ACHN (cell line): ENCODE measurements at regions not wholly inside any gene's neighbourhood (a gene's known extent, or its start where the extent isn't known, plus 50 kb on each side); places are given as distances from the start of the nearest gene placed in this dataset.
"Not testable (repeated sequence)": the region's sequence is repeated elsewhere in the genome, so short reads cannot be mapped to it uniquely, and the experiment has no call there.

ENCODE experiments used
- DNase-seq: peaks from one replicate; pipeline ENCODE4 v3.0.0-alpha.2; 2015
- in situ Hi-C: cut with HindIII; loops from 2 replicates; pipeline ENCODE4 v1.10.0; 2017; ENCODE audit warnings: low sequenced_read_pairs, low pct_ligation_motif_present, low pct_unique_long_range_greater_than_20kb

DNA sequence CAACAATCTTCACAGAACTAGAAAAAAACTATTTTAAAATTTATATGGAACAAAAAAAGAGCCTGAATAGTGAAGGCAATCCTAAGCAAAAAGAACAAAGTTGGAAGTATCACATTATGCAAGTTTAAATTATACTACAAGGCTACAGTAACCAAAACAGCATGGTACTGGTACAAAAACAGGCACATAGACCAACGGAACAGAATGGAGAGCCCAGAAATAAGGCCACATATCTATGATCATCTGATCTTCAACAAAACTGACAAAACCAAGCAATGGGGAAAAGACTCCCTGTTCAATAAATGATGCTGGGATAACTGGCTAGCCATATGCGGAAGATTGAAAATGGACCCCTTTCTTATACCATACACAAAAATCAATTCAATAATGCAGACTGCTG, 74.4 kb upstream of the RTN4 start:
- in situ Hi-C loops, DNase-seq: not testable (repeated sequence)

DNA sequence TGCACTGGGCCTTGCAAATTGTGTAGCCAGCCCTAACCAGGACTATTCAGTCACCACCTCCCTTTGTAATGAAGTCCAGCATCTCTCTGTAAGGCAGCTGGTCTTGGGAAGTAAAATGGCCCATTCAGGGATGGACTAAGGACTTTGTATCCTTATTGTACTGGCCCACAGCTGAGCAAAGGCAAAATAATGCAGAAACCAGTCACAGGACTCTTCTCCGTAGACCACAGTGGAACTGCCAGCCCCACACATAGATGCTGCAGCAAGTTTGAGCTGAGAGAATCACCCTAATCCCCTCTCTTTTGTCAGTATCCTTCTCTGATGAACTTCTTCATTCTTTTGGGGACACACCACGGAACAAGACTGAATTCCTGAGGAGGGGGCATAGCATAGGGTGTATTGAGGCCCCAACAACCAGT, 73.6 kb upstream of the RTN4 start:
- in situ Hi-C loops = no loop called here
- DNase-seq = no peak

DNA sequence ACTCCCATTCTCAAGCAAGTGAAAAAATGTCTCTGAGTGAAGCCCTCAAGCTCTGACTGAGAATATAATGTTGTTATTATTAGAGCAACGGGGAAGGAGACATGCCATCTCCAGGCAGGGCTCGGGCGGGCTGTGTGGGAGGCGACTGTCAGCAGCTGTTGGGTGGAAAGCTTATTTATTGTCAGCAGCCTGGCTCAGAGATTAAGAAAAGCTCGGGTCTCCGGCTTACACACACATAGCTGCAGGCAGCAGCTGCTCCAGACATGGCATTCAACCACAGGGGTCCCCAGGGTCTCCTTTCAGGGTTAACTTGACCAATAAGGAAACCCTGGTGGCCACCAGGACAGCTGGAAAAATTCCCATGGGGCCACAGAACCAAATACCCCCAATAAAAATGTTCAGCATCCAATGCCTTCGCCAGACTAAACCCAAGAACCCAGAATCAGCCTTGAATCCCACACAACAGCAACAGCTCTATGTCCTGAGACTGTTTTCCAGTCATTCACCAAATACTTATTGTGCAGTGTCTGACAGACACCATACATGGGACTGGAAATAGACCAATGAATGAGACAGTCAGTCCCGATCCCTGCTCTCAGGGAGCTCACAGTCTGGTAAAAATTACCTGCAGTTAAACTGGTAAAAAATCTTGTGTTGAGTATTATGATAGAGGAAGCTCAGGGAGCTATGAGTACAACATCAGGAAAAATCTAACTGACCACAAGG, 70.5 kb upstream of the RTN4 start:
- in situ Hi-C loops = no loop called here
- no peak for DNase-seq

DNA sequence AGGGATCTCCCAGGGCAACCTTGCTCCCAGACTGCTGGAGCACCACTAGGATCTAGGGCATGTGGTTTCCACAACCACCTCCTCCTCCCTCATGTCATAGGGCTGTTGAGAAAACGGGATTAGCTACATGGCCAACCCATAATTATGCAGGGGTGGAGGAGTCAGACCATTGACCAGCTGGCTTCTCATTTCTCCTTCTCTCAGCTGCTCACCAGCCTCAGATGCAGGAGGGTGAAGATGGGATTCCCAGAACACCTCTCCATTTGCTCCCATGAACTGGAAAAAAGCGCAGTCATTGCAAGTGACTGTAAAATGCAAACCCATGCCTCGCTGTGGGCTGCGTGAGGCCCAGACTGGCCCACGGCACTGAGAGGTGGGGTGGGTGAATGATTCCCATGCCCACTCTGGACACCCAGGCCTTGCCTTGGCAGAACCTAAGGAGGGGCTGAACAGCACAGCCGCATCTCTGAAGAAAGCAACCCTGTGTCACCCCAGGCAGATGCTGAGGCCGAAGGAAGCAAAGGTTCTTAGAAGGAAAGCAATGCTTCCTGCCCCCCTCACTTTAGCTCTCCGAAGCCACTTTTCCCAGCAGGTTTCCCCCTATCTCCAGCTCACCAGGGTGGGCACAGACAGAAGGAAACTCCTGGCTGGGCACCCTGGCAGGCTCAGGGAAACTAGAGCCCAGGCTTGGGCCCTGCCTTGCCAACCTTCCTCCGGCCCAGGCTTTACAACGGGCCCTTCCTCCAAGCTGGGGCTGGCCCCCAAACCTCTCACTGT, 69.6 kb upstream of the RTN4 start:
- DNase-seq = no peak
- in situ Hi-C loops = no loop called here

DNA sequence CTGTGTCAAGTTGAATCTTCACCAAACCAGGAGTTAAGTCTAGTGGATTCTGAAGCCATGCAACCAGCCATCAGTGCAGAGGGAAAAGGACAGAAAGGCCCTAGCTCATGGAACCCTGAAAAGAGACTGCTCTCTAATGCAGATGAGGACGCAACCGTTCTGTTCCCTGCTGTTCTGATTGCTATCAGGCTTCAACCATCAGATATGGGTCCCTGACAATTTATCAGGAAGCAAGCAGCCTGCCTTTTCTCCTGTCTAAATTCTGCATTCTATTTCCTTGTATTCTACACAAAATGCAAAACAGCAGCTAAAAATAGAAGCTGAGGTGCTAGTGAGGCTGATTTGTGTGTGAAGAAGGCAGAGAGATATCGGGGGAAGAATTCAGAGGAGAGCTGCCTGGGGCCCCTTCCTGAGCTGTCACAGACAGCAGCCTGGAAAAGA, 68.4 kb upstream of the RTN4 start:
- in situ Hi-C loops = no loop called here
- no peak for DNase-seq

DNA sequence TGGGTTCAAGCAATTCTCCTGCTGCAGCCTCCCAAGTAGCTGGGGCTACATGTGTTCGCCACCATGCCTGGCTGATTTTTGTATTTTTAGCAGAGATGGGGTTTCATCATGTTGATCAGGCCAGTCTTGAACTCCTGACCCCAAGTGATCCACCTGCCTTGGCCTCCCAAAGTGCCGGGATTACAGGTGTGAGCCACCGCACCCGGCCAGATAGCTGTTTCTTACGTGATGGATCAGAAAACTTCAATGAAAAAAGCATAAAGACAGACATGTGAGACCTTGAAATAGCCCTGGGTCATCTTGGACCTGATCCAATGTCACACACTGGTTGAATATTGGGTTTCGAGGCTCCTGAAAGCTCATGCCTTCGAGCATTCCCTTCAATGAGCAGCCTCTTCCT, 66.7 kb upstream of the RTN4 start:
- DNase-seq = no peak
- in situ Hi-C loops = no loop called here

DNA sequence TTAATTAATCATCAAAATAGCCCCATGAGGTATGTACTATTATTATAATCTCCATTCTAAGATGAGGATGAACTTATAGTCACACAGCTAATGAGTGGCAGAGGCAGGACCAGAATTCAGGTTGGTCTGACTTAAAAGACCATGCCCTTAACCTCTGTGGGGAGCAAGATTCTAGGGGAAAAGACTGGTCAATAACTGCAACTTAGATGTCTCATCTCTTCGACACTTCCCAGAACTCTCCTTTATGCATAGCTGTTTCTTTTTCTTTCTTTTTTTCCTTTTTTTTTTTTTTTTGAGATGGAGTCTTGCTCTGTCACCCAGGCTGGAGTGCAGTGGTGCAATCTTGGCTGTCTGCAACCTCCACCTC, 66.3 kb upstream of the RTN4 start:
- no peak for DNase-seq
- in situ Hi-C loops = no loop called here

DNA sequence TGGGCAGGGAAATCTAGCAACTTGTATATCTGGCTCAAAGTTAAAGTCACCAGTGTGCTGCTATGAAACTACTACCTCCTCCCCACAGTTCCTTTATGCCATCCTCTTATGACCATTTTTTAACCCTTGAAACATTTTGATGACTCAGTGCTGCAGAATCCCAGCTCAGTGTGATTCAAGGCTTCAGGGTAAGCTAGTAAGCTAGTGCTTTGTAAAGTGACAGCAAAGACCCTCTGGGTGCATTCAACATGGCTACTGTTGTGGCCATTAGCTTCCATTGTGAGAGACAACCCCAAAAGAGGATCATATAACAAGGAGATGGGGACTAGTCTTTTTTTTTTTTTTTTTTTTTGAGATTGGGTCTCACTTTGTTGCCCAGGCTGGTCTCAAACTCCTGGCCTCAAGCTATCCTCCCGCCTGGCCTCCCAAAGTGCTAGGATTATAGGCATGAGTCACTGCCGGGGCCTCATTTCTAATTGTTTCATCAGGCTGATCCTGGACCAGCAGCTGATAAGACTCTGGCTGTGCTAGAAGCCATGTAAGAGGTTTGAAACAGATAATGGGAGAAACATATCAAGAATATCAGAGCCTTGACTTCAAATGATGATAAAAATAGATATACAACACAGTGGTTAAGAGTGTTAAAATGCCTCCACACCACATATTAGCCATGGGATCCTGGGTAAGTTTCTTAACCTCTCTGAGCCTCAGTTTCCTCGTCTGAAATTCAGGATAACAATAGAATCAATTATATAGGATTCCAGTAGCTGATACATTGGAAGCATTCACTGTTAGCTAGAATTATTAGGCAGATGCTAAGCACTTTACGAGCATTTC, 65.7 kb upstream of the RTN4 start:
- in situ Hi-C loops = no loop called here
- peak; percentile 74 for DNase-seq

DNA sequence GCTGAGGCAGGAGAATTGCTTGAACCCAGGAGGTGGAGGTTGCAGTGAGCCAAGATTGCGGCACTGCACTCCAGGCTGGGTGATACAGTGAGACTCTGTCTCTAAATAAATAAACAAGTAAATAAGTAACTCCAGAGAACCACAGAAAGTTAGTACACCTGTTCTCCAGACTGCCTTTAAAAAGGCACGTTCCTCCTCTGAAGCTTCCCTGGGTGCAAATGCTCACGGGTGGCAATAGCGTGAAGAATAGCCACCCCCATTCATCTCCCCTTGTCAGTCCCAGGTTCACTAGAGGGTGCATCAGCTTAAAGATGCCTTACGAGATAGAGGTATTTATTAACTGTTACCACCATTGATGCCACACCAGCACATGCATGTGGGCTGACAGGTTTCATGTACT, 64.3 kb upstream of the RTN4 start:
- DNase-seq = no peak
- in situ Hi-C loops = no loop called here

DNA sequence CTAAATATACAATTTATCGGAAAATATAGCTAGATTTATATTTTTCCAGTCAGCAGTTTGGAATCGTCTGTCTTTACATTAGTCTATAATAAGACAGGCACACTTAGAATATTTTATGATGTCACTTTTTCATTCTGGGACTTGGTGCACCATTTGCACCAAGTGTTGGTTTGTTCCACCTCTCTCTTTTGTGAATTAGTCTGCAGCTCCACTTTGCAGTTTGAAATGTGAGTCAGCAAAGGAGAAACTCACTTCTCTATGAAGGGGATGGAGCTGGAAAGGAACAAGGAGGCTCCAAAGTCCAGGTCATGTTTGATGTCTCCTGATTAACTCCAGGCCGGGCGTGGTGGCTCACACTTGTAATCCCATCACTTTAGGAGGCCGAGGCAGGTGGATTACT, 63.8 kb upstream of the RTN4 start:
- in situ Hi-C loops = no loop called here
- no peak for DNase-seq

DNA sequence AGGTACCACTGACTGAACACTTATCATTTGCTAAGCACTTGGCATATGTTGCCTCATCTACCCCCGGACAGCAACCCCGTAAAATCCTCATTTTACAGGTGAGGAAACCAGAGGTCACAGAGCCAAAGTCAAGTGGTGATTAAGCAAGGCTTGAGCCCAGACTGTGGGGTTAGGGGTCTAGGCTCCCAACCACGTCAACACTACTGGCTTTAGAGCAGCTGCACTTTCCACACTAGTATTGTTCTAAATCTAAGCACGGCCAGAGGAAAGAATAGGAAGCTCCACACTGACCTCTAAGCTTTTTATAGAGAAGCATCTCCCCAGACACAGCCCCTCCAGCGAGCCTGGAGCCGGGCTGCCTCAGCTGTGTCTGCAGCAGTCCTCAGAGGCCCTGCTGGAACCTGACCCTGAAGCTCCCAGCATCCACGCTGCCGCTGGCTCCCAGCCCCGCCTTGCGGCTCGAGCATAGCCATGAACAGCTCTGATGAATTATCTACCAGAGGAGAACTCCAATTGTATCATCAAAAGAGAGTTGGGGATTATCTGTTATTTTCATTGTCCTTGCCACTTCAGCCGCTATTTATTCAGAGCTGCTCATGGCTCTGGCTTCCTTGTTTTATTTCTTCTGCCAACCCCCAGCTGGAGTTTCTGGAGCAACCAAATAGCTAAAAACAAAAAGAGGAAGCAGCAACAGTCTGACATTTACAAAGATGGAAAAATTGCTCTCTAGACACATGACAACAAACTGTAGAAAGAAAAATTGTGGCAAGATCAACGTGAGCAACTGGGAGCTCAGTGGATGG, 62.2 kb upstream of the RTN4 start:
- in situ Hi-C loops = no loop called here

DNA sequence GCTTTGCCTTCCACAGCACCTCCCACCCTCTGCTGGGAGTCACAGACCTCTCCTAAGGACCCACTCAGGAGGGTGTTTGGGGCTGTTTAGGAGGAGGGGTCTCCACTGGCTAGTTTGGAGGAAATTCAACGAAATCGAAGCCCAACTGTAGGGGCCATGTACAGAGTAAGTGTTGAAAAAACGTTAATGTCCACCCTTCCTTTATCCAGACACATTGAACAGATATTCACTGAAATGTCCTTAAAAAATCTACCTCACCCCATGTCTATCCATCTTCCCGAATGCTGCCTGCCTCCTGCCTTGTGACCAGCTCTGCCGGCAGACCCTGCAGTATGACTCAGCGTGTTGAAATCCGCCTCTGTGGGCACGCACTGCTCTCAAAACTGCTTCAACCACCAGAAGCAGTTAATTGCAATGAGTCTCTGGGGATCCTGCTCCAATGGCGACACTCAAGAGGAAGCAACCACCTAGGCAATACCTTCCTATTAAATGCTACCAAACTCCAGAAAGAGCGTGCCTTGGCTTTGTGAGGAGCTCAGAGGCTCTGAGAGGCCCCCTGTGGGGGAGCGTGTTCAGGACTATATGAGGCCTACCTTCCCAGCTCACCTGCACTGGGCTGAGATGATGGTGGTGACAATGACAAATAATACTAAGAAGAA, 61.4 kb upstream of the RTN4 start:
- in situ Hi-C loops = no loop called here
- DNase-seq = peak; percentile 94

More for the DNA sequence above, 62.2 kb upstream of the RTN4 start:
- DNase-seq = no peak

DNA sequence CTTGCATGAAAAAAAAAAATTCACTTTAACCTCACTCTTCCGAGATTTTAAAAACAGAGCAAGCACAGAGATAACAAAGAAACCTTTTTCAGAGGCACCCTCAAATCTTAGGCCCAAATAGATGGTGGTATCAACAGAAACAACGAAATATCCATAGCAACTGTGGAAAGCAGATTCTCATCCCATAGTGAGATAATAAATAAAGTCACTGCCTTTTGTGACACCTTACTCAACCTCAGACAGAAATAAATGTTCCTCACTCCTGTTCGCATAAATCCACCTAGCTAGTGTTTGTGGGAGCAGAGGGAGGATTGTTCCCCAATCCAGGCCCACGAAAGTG, 60.9 kb upstream of the RTN4 start:
- in situ Hi-C loops = no loop called here
- DNase-seq = no peak

DNA sequence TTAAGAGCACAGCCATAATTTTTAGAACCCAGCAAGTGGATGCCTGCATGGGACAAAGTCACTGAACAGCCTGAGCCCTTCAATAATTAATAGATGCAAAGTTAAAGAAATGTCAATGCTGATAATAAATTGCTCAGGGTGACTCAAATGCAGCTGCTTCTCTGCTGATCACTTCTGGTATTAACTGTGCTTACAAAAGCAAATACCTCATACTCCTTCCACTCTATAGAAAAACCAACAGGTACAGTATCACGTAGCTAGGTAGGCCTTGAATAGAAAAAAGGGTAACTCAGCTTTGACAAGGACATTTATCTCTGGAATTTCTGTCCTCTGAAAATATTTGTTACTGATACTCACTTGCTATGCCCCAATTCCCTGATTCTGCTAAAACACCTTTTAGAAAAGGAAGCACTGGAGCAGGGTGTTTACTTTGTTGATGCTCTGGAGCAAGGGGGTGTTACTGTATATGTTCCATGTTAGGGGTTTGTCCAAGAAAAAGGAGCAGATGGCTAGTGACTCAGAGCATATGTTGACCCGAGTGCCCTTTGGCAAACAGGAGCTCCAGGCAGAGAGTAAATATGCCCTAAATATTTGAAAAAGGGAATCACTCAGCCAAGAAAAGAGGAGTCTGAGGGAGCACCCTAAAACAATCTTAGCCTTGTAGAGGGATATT, 59.1 kb upstream of the RTN4 start:
- in situ Hi-C loops = no loop called here
- DNase-seq = peak; percentile 66

DNA sequence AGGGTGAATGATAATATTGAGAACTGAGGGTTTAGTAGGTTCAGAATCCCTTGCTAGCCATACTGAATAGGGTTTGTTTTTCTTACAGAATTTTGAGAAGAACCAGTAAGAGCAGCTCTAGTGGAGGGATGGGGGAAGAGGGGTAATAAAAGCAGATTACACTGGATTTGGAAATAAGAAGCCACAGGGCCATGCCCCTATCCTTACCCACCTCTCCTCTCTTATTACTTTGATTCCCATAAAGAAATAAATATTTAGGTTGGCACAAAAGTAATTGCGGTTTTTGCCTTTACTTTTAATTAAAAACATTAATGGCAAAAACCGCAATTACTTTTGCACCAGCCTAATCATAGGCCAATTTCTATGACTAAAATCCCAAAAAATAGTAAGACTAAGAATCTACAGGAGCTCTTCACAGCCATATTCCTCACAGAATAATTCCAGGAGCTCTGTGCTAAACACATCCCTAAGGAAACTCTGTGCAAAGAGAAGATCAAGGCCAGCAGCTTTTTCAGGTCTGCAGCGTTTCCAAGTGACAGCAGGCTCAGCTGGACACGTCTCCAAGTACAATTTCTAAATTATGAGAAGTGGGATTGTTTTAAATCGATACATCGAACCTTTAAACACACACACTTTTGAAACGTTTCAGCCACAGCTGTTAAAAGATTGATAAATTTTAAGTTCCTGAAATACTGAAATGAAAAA, 58.4 kb upstream of the RTN4 start:
- in situ Hi-C loops = no loop called here
- no peak for DNase-seq

DNA sequence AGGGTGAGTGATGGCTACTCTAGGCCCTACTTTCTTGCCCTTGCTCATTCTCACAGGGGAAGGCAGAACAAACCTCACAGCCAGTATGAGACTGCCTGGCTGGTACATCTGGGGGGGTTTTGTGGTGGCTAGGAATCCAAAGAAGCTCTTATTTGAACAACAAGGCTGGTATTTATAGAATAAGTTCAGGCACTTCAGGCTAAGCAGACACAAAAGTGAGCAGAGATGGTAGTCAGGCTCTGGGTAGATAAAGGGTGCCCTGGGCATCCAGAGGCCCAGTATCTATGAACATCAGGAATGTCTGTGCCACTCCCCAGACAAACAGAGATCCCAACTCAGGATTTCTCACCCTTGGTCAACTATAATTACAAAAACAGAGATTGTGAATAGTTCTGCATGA, 57.2 kb upstream of the RTN4 start:
- in situ Hi-C loops = no loop called here
- no peak for DNase-seq

DNA sequence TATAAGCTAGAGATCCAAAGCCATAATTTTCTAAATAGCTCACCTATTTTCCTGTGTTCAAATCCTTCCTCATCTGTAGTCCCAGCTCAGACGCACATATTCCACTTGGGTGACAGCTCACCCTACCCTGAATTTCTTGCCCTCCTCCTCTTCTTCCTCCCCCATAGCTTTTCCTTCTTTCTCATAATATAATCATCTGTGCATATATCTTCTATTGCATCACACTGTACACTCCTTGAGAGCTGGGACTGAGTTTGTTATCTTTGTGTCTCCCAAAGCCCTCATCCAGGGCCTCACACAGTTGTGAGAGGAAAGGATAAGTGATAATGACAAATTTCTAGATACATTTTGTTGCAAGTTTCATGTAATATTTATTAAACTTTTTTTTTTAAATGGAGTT, 55.9 kb upstream of the RTN4 start:
- in situ Hi-C loops = no loop called here

More for the DNA sequence above, 55.9 kb upstream of the RTN4 start:
- no peak for DNase-seq
